Common myeloid progenitor, CD34-positive (primary cell): ENCODE measurements at regions not wholly inside any gene's neighbourhood (a gene's known extent, or its start where the extent isn't known, plus 50 kb on each side); places are given as distances from the start of the nearest gene placed in this dataset.
"Not testable (repeated sequence)": the region's sequence is repeated elsewhere in the genome, so short reads cannot be mapped to it uniquely, and the experiment has no call there.

Experiments
- CTCF ChIA-PET: fragments of 350-600 bp; sonication (Branson Sonifier 250); formaldehyde crosslinking; loops from one replicate; lab custom pipeline; 2021; ENCODE audit warnings: antibody characterized with exemption; lab: Charles Lee
- POLR2A ChIA-PET: fragments of 350-600 bp; sonication (Branson Sonifier 250); formaldehyde crosslinking; loops from one replicate; lab custom pipeline; 2021; ENCODE audit warnings: antibody characterized with exemption; lab: Charles Lee
- DNase-seq, 3 donors: peaks; one replicate each; pipeline versions ENCODE4 v3.0.0 to v3.0.0-alpha.2; 2013
- H3K27ac ChIP-seq, 2 experiments: 1 replicate in 1 of 2; 2 replicates in 1 of 2; pipeline ENCODE4 v1.7.0; 2013; ENCODE audit warnings: inconsistent platforms in 2 of 2, low read length in 2 of 2, mild to moderate bottlenecking in 2 of 2, low read depth in 1 of 2, moderate library complexity in 1 of 2; ENCODE audit not compliant: severe bottlenecking in 2 of 2, insufficient read depth in 1 of 2, poor library complexity in 1 of 2
- H3K27me3 ChIP-seq, 5 experiments: replicated peaks in 2 of 5; 1 replicate in 3 of 5; 2 replicates in 2 of 5; pipeline versions ENCODE4 v1.6.1 to v1.7.0; 2013; ENCODE audit warnings: low read length in 4 of 5, mild to moderate bottlenecking in 2 of 5, moderate library complexity in 2 of 5, inconsistent platforms in 1 of 5; ENCODE audit not compliant: insufficient read depth in 5 of 5, control insufficient read depth in 4 of 5
- H3K36me3 ChIP-seq, 4 experiments: 1 replicate in 2 of 4; 2 replicates in 2 of 4; pipeline versions ENCODE4 v1.6.1 to v1.7.0; 2013; ENCODE audit warnings: low read length in 3 of 4, control low read depth in 1 of 4, mild to moderate bottlenecking in 1 of 4; ENCODE audit not compliant: control insufficient read depth in 4 of 4, insufficient read depth in 4 of 4
- H3K4me1 ChIP-seq, 4 experiments: 1 replicate in 3 of 4; 2 replicates in 1 of 4; pipeline versions ENCODE4 v1.6.1 to v1.7.1; 2013; ENCODE audit warnings: low read length in 3 of 4, mild to moderate bottlenecking in 3 of 4, control low read depth in 1 of 4, inconsistent platforms in 1 of 4, moderate library complexity in 1 of 4; ENCODE audit not compliant: control insufficient read depth in 4 of 4, insufficient read depth in 4 of 4; ENCODE audit errors: control extremely low read depth in 1 of 4
- H3K4me3 ChIP-seq, 7 experiments: 1 replicate in 4 of 7; 2 replicates in 3 of 7; pipeline versions ENCODE4 v1.5.1 to v1.7.0; 2013; ENCODE audit warnings: mild to moderate bottlenecking in 7 of 7, low read length in 6 of 7, moderate library complexity in 6 of 7, inconsistent platforms in 2 of 7, low read depth in 2 of 7, control low read depth in 1 of 7; ENCODE audit not compliant: insufficient read depth in 4 of 7, control insufficient read depth in 1 of 7; ENCODE audit errors: extremely low read depth in 1 of 7
- H3K9me3 ChIP-seq, 5 experiments: 1 replicate in 4 of 5; 2 replicates in 1 of 5; pipeline versions ENCODE4 v1.6.1 to v1.7.1; 2013; ENCODE audit warnings: low read length in 4 of 5, mild to moderate bottlenecking in 2 of 5, inconsistent platforms in 1 of 5, low read depth in 1 of 5, moderate library complexity in 1 of 5; ENCODE audit not compliant: control insufficient read depth in 4 of 5, insufficient read depth in 2 of 5; ENCODE audit errors: control extremely low read depth in 1 of 5
- WGBS: methylation state at CpG from one replicate; pipeline ENCODE4 v1.1.5; 2013; ENCODE audit not compliant: insufficient coverage; 5-methylcytosine and 5-hydroxymethylcytosine counted together

DNA sequence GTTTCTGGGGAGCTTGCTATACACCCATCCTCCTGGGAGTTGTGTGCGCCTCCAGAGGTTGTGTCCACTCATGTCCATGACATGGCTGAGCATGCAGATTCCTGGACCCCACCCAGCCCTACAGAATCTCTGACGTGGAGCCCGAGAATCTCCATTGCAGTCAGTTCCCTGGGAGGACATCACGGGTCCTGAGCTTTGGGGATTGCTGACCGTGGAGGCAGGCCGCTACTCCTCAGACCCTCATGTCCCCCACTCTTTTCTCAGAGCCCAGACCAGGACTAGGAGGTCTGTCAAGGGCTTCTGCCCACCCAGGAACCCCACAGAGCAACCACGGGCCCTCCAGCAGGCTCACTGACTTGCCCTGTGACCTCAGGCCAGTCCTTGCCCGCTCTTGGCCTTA lies 177.7 kb downstream of the TBC1D2B start:
- H3K27ac ChIP-seq, H3K36me3 ChIP-seq, H3K4me3 ChIP-seq, CTCF ChIA-PET, H3K9me3 ChIP-seq, POLR2A ChIA-PET, H3K27me3 ChIP-seq, H3K4me1 ChIP-seq, DNase-seq: not testable (repeated sequence)
- WGBS = no CpG with 5 or more reads among the region's 8 CpGs

GRCh38 chr15:77898811-77899730 lies 178.4 kb downstream of the TBC1D2B start:
- Histone ChIP-seq H3K27me3 (no peaks in the 10 kb centered on the region), H3K36me3 (no peaks in the 10 kb centered on the region), H3K9me3 (no peaks in the 10 kb centered on the region), H3K4me1 (no peaks in the 10 kb centered on the region), H3K27ac (no peak overlapping the region), H3K4me3 (no peak overlapping the region)
- WGBS = 98% methylated on average over 30 of the region's 34 CpGs
- POLR2A ChIA-PET = no interaction called here
- no peak for DNase-seq
- CTCF ChIA-PET = interaction anchor here (1.3 kb wide), 1 partner anchor 9 kb away, joined by 4 read pairs; no protein-coding TSS in a partner anchor

GRCh38 chr15:77897896-77898406 lies 179.6 kb downstream of the TBC1D2B start:
- no peaks in the 10 kb centered on the region for H3K9me3 ChIP-seq
- 95% methylated on average over 12 of the region's 12 CpGs for WGBS
- H3K36me3 ChIP-seq = no peaks in the 10 kb centered on the region
- H3K27ac ChIP-seq = no peak overlapping the region
- no peak overlapping the region for H3K4me3 ChIP-seq
- no peaks in the 10 kb centered on the region for H3K27me3 ChIP-seq
- no peak for DNase-seq
- CTCF ChIA-PET = interaction anchor here (1.3 kb wide), 1 partner anchor 11 kb away, joined by 4 read pairs; no protein-coding TSS in a partner anchor
- H3K4me1 ChIP-seq = no peaks in the 10 kb centered on the region
- POLR2A ChIA-PET = no interaction called here

- H3K9me3 ChIP-seq, H3K4me1 ChIP-seq, H3K36me3 ChIP-seq, H3K27me3 ChIP-seq, H3K27ac ChIP-seq, POLR2A ChIA-PET, H3K4me3 ChIP-seq, DNase-seq: not testable (repeated sequence)
- 97% methylated on average over 34 of the region's 37 CpGs for WGBS
- CTCF ChIA-PET = interaction anchor here (0.7 kb wide), 1 partner anchor 11 kb away, joined by 3 read pairs; no protein-coding TSS in a partner anchor
Measured at GRCh38 chr15:77897113-77897895, 180.2 kb downstream of the TBC1D2B start.

GRCh38 chr15:77896147-77897112 lies 181.1 kb downstream of the TBC1D2B start:
- H3K36me3 ChIP-seq, H3K4me1 ChIP-seq, H3K4me3 ChIP-seq, POLR2A ChIA-PET, H3K27me3 ChIP-seq, DNase-seq, H3K27ac ChIP-seq, H3K9me3 ChIP-seq: not testable (repeated sequence)
- CTCF ChIA-PET = interaction anchor here (0.7 kb wide), 1 partner anchor 11 kb away, joined by 3 read pairs; no protein-coding TSS in a partner anchor
- WGBS = 95% methylated on average over 24 of the region's 32 CpGs

GRCh38 chr15:77895742-77896141 lies 181.8 kb downstream of the TBC1D2B start:
- DNase-seq = no peak

More at GRCh38 chr15:77895742-77896141, 181.8 kb downstream of the TBC1D2B start:
- Histone ChIP-seq H3K36me3 (no peaks in the 10 kb centered on the region), H3K9me3 (no peaks in the 10 kb centered on the region), H3K27me3 (no peaks in the 10 kb centered on the region), H3K4me3 (no peak overlapping the region), H3K4me1 (peaks cover 0 to 16% (median 8%) of the 10 kb centered on the region in 4 experiments), H3K27ac (no peak overlapping the region)
- ChIA-PET POLR2A (no interaction called here), CTCF (no interaction called here)
- 100% methylated on average over 3 of the region's 3 CpGs for WGBS
